ENCODE measurements at regions not wholly inside any gene's neighbourhood (a gene's known extent, or its start where the extent isn't known, plus 50 kb on each side); places are given as distances from the start of the nearest gene placed in this dataset.

DNA sequence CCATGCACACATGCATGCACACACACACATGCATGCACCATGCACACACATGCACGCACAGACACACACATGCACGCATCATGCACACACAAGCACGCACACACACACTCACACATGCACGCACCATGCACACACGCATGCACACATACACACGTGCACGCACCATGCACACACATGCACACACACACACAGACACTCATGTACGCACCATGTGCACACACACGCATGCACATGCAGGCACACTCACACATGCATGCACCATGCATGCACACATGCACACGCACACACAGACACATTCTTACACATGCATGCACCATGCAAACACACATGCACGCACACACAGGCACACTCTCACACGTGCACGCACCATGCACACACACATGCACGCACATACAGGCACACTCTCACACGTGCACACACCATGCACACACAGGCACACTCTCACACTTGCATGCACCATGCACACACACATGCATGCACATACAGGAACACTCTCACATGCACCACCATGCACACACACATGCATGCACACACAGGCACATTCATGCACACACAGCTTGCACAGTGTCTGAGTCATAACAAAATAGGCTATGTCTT, 117.5 kb downstream of the TENT4A start:
- no peak overlapping the region for H3K27ac Mint-ChIP-seq
- H3K9ac ChIP-seq (ENCODE audit: insufficient read depth, low read length, poor library complexity, severe bottlenecking), result no peak overlapping the region
- H3K27me3 Mint-ChIP-seq (ENCODE audit: low read depth in 3 of 3), result peaks cover 0 to 2% (median 1%) of the 10 kb centered on the region in 3 donors
- intact Hi-C loops (cut with micrococcal nuclease), result no loop called here
- no peaks in the 10 kb centered on the region for H3K36me3 ChIP-seq (replicated peaks in 1 of 2; ENCODE audit: control insufficient read depth in 1 of 2, insufficient read depth in 2 of 2, low read length in 2 of 2)
- no peaks in the 10 kb centered on the region for H3K36me3 Mint-ChIP-seq
- H3K27me3 ChIP-seq (ENCODE audit: control insufficient read depth in 2 of 2, insufficient read depth in 2 of 2, low read length in 2 of 2), result no peaks in the 10 kb centered on the region
- no peak for DNase-seq
- H3K4me3 ChIP-seq (replicated peaks in 1 of 3; ENCODE audit: low read depth in 2 of 3, low read length in 3 of 3), result no peak overlapping the region
- H3K4me1 ChIP-seq (ENCODE audit: control insufficient read depth in 1 of 2, insufficient read depth in 2 of 2, low read length in 2 of 2), result no peaks in the 10 kb centered on the region
- H3K9me3 ChIP-seq (replicated peaks in 1 of 2; ENCODE audit: control insufficient read depth in 1 of 2, insufficient read depth in 1 of 2, low read length in 2 of 2), result peaks cover 0 to 11% of the 10 kb centered on the region in 2 donors
- H3K4me3 Mint-ChIP-seq, result no peak overlapping the region
- peaks cover 2 to 12% (median 5%) of the 10 kb centered on the region in 7 donors for H3K9me3 Mint-ChIP-seq
- H4K20me1 ChIP-seq (ENCODE audit: insufficient read depth, low read length), result no peaks in the 10 kb centered on the region
- no peak overlapping the region for H3K4me2 ChIP-seq (replicated peaks; ENCODE audit: extremely low read depth, low read length, poor library complexity, severe bottlenecking)
- no peaks in the 10 kb centered on the region for H3K79me2 ChIP-seq (ENCODE audit: insufficient read depth, low read length)
- H3K27ac ChIP-seq (ENCODE audit: low read depth in 1 of 2, low read length in 2 of 2), result no peak overlapping the region
- H2AFZ ChIP-seq (ENCODE audit: insufficient read depth, low read depth, low read length, poor library complexity, severe bottlenecking), result no peak overlapping the region
- TF ChIP-seq, protein P1, sequence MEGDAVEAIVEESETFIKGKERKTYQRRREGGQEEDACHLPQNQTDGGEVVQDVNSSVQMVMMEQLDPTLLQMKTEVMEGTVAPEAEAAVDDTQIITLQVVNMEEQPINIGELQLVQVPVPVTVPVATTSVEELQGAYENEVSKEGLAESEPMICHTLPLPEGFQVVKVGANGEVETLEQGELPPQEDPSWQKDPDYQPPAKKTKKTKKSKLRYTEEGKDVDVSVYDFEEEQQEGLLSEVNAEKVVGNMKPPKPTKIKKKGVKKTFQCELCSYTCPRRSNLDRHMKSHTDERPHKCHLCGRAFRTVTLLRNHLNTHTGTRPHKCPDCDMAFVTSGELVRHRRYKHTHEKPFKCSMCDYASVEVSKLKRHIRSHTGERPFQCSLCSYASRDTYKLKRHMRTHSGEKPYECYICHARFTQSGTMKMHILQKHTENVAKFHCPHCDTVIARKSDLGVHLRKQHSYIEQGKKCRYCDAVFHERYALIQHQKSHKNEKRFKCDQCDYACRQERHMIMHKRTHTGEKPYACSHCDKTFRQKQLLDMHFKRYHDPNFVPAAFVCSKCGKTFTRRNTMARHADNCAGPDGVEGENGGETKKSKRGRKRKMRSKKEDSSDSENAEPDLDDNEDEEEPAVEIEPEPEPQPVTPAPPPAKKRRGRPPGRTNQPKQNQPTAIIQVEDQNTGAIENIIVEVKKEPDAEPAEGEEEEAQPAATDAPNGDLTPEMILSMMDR (IDR thresholded peaks at IDR 0.05), result no peak
- 94% methylated on average over 15 of the region's 15 CpGs for WGBS (ENCODE audit: insufficient coverage)
- H3K4me1 Mint-ChIP-seq, result peaks cover 22% of the 10 kb centered on the region

DNA sequence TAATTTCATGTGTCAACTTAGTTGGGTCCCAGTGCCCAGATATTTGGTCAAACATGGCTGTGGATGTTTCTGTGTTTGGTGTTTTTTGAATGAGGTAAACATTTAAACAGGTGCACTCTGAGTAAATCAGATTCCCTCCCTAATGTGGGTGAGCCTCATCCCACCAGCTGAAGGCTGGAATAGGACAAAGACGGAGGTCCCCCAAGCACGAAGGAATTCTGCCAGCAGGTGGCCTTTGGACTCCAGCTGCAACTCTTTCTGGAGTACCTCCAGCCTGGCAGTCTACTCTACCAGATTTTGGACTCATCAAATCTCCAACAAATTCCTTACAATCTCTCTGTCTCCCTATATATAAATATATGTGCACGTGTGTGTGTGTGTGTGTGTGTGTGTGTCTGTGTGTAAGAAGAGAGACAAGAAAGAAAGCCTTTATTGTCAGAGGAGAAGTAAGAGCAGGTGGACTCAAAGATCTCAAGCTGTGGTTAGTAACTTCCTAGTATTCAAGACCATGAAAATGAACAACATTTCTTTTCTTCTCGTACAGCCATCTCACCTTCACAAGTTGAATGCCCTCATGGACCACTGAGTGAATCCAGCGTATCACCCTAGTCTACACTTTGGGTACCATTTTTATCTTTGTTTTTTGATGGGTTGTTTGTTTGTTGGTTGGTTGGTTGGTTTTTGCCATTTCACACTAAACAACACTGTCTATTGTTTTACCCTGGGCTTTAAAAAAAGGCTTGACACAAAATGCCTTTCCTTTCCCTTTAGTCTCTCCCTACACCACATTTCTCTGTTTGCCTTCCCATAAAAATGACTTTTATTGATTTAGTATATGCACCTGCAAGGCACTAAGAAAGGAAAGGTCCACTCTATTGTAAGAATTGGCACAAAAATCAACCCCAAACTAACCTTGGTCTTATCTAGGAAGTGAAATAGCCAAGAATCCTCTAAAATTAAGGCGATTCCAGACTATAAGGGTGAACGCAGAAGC, 118.7 kb downstream of the TENT4A start:
- H3K4me1 Mint-ChIP-seq, result peaks cover 22% of the 10 kb centered on the region
- no peaks in the 10 kb centered on the region for H3K36me3 Mint-ChIP-seq
- no peak overlapping the region for H3K4me3 Mint-ChIP-seq
- H4K20me1 ChIP-seq (ENCODE audit: insufficient read depth, low read length), result no peaks in the 10 kb centered on the region
- H3K36me3 ChIP-seq (replicated peaks in 1 of 2; ENCODE audit: control insufficient read depth in 1 of 2, insufficient read depth in 2 of 2, low read length in 2 of 2), result no peaks in the 10 kb centered on the region
- H3K79me2 ChIP-seq (ENCODE audit: insufficient read depth, low read length), result no peaks in the 10 kb centered on the region
- WGBS (ENCODE audit: insufficient coverage), result 95% methylated on average over 2 of the region's 7 CpGs
- intact Hi-C loops (cut with micrococcal nuclease), result no loop called here
- no peak for DNase-seq
- no peak overlapping the region for H3K27ac ChIP-seq (ENCODE audit: low read depth in 1 of 2, low read length in 2 of 2)
- H3K9ac ChIP-seq (ENCODE audit: insufficient read depth, low read length, poor library complexity, severe bottlenecking), result no peak overlapping the region
- H3K27me3 Mint-ChIP-seq (ENCODE audit: low read depth in 3 of 3), result peaks cover 0 to 2% (median 2%) of the 10 kb centered on the region in 3 donors
- no peaks in the 10 kb centered on the region for H3K27me3 ChIP-seq (ENCODE audit: control insufficient read depth in 2 of 2, insufficient read depth in 2 of 2, low read length in 2 of 2)
- H3K4me3 ChIP-seq (replicated peaks in 1 of 3; ENCODE audit: low read depth in 2 of 3, low read length in 3 of 3), result no peak overlapping the region
- peaks cover 2 to 12% (median 6%) of the 10 kb centered on the region in 7 donors for H3K9me3 Mint-ChIP-seq
- no peak overlapping the region for H3K4me2 ChIP-seq (replicated peaks; ENCODE audit: extremely low read depth, low read length, poor library complexity, severe bottlenecking)
- H3K9me3 ChIP-seq (replicated peaks in 1 of 2; ENCODE audit: control insufficient read depth in 1 of 2, insufficient read depth in 1 of 2, low read length in 2 of 2), result peaks cover 0 to 15% of the 10 kb centered on the region in 2 donors
- TF ChIP-seq, protein P1 (IDR thresholded peaks at IDR 0.05), result no peak
- no peaks in the 10 kb centered on the region for H3K4me1 ChIP-seq (ENCODE audit: control insufficient read depth in 1 of 2, insufficient read depth in 2 of 2, low read length in 2 of 2)
- no peak overlapping the region for H2AFZ ChIP-seq (ENCODE audit: insufficient read depth, low read depth, low read length, poor library complexity, severe bottlenecking)
- no peak overlapping the region for H3K27ac Mint-ChIP-seq
